Activated B cell treated with CpG ODN at 0.5 μM for 24 hours (primary cell): ENCODE measurements at regions not wholly inside any gene's neighbourhood (a gene's known extent, or its start where the extent isn't known, plus 50 kb on each side); places are given as distances from the start of the nearest gene placed in this dataset.

Experiments
- ATAC-seq: fragments of 200-7000 bp; cut with Tn5 transposase; one replicate; pipeline ENCODE4 v1.10.0; 2021; ENCODE audit warnings: low read depth, mild to moderate bottlenecking, moderate library complexity
- CTCF ChIA-PET: fragments of 350-600 bp; sonication (Branson Sonifier 250); formaldehyde crosslinking; loops from one replicate; lab custom pipeline; 2021; ENCODE audit warnings: antibody characterized with exemption; lab: Charles Lee
- POLR2A ChIA-PET: fragments of 350-600 bp; sonication (Branson Sonifier 250); formaldehyde crosslinking; loops from one replicate; lab custom pipeline; 2021; ENCODE audit warnings: antibody characterized with exemption; lab: Charles Lee
- DNase-seq: peaks from one replicate; pipeline ENCODE4 v3.0.0; 2022
- H3K27ac Mint-ChIP-seq: one replicate; pipeline ENCODE4 v1.8.0; 2020; ENCODE audit warnings: mixed read lengths
- H3K27me3 Mint-ChIP-seq: one replicate; pipeline ENCODE4 v1.8.0; 2021; ENCODE audit warnings: mixed read lengths
- H3K36me3 Mint-ChIP-seq: one replicate; pipeline ENCODE4 v1.8.0; 2021; ENCODE audit warnings: low read depth, mixed read lengths
- H3K4me1 Mint-ChIP-seq: one replicate; pipeline ENCODE4 v1.8.0; 2021; ENCODE audit warnings: mixed read lengths
- H3K4me3 Mint-ChIP-seq: one replicate; pipeline ENCODE4 v1.8.0; 2020; ENCODE audit warnings: mild to moderate bottlenecking, mixed read lengths
- H3K9me3 Mint-ChIP-seq: one replicate; pipeline ENCODE4 v1.8.0; 2020; ENCODE audit warnings: mixed read lengths
- CTCF ChIP-seq: fragments of 200-600 bp; IDR thresholded peaks from one replicate; pipeline ENCODE4 v1.8.0; 2022; ENCODE audit warnings: antibody characterized with exemption, mild to moderate bottlenecking
- intact Hi-C: fragments of 100-400 bp; cut with micrococcal nuclease; formaldehyde crosslinking; loops from one replicate; pipeline ENCODE4 v1.15.1; 2024

DNA sequence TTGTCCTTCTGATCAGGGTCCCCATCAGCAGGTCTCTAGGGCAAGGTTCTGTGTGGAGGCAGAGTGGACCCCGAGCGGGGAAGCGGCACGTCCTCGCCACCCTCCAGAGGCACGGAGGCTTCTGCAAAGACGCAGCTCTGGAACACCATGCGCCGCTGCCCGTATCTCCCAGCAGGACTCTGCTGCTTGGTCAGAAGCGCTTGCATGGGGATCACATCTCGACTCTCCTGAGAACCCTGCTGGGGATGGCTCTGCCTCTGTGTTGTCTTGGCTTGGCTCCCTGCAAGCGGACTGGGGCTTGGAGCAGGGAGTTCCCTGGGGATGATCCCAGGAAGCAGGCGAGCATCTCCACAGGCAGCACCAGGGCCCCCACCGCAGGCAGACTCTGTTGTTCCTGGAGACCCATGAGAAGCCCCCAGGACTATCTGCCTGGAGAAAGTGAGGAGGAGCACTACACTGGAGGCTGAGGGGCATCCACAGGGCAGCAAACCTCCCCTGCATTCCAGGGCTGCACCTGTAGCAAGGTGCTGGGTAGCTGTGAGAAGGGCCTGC, 520.5 kb downstream of the GLRX3 start:
- intact Hi-C loops, result no loop called here
- Mint-ChIP-seq H3K27me3 (no peaks in the 10 kb centered on the region), H3K4me1 (no peaks in the 10 kb centered on the region), H3K36me3 (no peaks in the 10 kb centered on the region), H3K9me3 (no peaks in the 10 kb centered on the region), H3K4me3 (no peak overlapping the region), H3K27ac (no peak overlapping the region)
- TF ChIP-seq CTCF, result no peak
- DNase-seq (no peak), ATAC-seq (no peak)
- CTCF ChIA-PET, result no interaction called here
- POLR2A ChIA-PET, result no interaction called here

GRCh38 chr10:130658687-130659290, 522.6 kb downstream of the GLRX3 start:
- Mint-ChIP-seq H3K4me3 (no peak overlapping the region), H3K27ac (no peak overlapping the region), H3K9me3 (no peaks in the 10 kb centered on the region), H3K36me3 (no peaks in the 10 kb centered on the region), H3K4me1 (no peaks in the 10 kb centered on the region), H3K27me3 (no peaks in the 10 kb centered on the region)
- DNase-seq (no peak), ATAC-seq (no peak)
- intact Hi-C loops, result no loop called here
- ChIA-PET POLR2A (no interaction called here), CTCF (no interaction called here)
- no peak for TF ChIP-seq CTCF

GRCh38 chr10:130659528-130659927, 523.3 kb downstream of the GLRX3 start:
- DNase-seq, result no peak
- Mint-ChIP-seq H3K27me3 (no peaks in the 10 kb centered on the region), H3K4me1 (no peaks in the 10 kb centered on the region), H3K27ac (no peak overlapping the region), H3K4me3 (no peak overlapping the region), H3K9me3 (no peaks in the 10 kb centered on the region), H3K36me3 (no peaks in the 10 kb centered on the region)
- no peak for ATAC-seq
- POLR2A ChIA-PET, result no interaction called here
- CTCF ChIA-PET, result no interaction called here
- intact Hi-C loops, result no loop called here
- no peak for TF ChIP-seq CTCF

- H3K4me1 Mint-ChIP-seq, result no peaks in the 10 kb centered on the region
- ChIA-PET POLR2A (no interaction called here), CTCF (no interaction called here)
- H3K27ac Mint-ChIP-seq, result no peak overlapping the region
- DNase-seq, result no peak
- TF ChIP-seq CTCF, result no peak
- ATAC-seq, result no peak
- H3K9me3 Mint-ChIP-seq, result no peaks in the 10 kb centered on the region
- intact Hi-C loops, result no loop called here
- H3K36me3 Mint-ChIP-seq, result no peaks in the 10 kb centered on the region
- no peak overlapping the region for H3K4me3 Mint-ChIP-seq
- no peaks in the 10 kb centered on the region for H3K27me3 Mint-ChIP-seq
Measured at GRCh38 chr10:130660266-130660665, 524.1 kb downstream of the GLRX3 start.

GRCh38 chr10:130661419-130661818, 525.2 kb downstream of the GLRX3 start:
- CTCF ChIA-PET, result no interaction called here
- TF ChIP-seq CTCF, result no peak
- no peaks in the 10 kb centered on the region for H3K4me1 Mint-ChIP-seq
- ATAC-seq, result no peak
- POLR2A ChIA-PET, result no interaction called here
- no peak overlapping the region for H3K27ac Mint-ChIP-seq
- no peaks in the 10 kb centered on the region for H3K27me3 Mint-ChIP-seq
- H3K4me3 Mint-ChIP-seq, result no peak overlapping the region
- intact Hi-C loops, result no loop called here
- H3K9me3 Mint-ChIP-seq, result peaks cover 2% of the 10 kb centered on the region
- H3K36me3 Mint-ChIP-seq, result no peaks in the 10 kb centered on the region
- no peak for DNase-seq
